HUES64 (cell line): ENCODE measurements at regions not wholly inside any gene's neighbourhood (a gene's known extent, or its start where the extent isn't known, plus 50 kb on each side); places are given as distances from the start of the nearest gene placed in this dataset.

Experiments
- H3K27ac ChIP-seq: 2 replicates; pipeline ENCODE4 v1.7.0; 2013; ENCODE audit warnings: low read depth, low read length, inconsistent platforms
- H3K27me3 ChIP-seq: 2 replicates; pipeline ENCODE4 v1.6.1; 2013; ENCODE audit warnings: mild to moderate bottlenecking, low read length; ENCODE audit not compliant: insufficient read depth
- H3K36me3 ChIP-seq: 2 replicates; pipeline ENCODE4 v1.6.1; 2013; ENCODE audit warnings: mild to moderate bottlenecking, low read length; ENCODE audit not compliant: insufficient read depth
- H3K4me1 ChIP-seq: 2 replicates; pipeline ENCODE4 v1.6.1; 2013; ENCODE audit warnings: mild to moderate bottlenecking, low read length, moderate library complexity; ENCODE audit not compliant: insufficient read depth
- H3K4me3 ChIP-seq: 2 replicates; pipeline ENCODE4 v1.5.1; 2013; ENCODE audit warnings: mild to moderate bottlenecking, low read length, moderate library complexity
- H3K9ac ChIP-seq: 2 replicates; pipeline ENCODE4 v1.6.1; 2013; ENCODE audit warnings: mild to moderate bottlenecking, low read depth, low read length
- H3K9me3 ChIP-seq: 2 replicates; pipeline ENCODE4 v1.6.1; 2013; ENCODE audit warnings: low read depth, low read length; ENCODE audit not compliant: insufficient read depth
- WGBS: fragments of 150-250, 120-280 bp; methylation state at CpG from one replicate; pipeline ENCODE4 v1.1.7; 2013; ENCODE audit warnings: missing lambda C conversion rate; 5-methylcytosine and 5-hydroxymethylcytosine counted together

DNA sequence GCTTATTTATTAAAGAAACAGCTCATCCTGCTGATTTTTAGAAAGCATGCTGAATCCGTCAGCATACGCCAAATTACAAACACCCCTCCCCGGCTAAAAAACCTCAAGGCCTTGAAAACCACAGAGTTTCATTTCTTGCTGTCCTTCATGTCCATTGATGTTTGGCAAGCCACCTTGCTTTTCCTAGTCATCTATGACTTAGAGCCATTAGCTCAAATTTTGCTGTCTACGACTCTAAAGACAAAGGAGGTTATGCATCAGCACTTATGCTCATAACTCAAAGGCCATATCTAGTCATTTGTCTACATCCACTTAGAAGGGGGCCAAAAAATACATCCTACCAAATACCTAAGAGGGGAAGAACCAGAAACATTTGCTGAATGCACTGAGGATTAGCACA, 925.1 kb downstream of the PCDH7 start:
- Histone ChIP-seq H3K36me3 (no peaks in the 10 kb centered on the region), H3K27ac (no peak overlapping the region), H3K27me3 (no peaks in the 10 kb centered on the region), H3K4me1 (no peaks in the 10 kb centered on the region), H3K9ac (no peak overlapping the region), H3K9me3 (no peaks in the 10 kb centered on the region), H3K4me3 (no peak overlapping the region)
- WGBS: 95% methylated on average over 4 of the region's 4 CpGs

GRCh38 chr4:31647786-31648185, 927.6 kb downstream of the PCDH7 start:
- Histone ChIP-seq H3K27me3 (no peaks in the 10 kb centered on the region), H3K4me3 (no peak overlapping the region), H3K36me3 (no peaks in the 10 kb centered on the region), H3K9me3 (no peaks in the 10 kb centered on the region), H3K9ac (no peak overlapping the region), H3K27ac (no peak overlapping the region), H3K4me1 (no peaks in the 10 kb centered on the region)
- 98% methylated on average over 1 of the region's 1 CpG for WGBS

DNA sequence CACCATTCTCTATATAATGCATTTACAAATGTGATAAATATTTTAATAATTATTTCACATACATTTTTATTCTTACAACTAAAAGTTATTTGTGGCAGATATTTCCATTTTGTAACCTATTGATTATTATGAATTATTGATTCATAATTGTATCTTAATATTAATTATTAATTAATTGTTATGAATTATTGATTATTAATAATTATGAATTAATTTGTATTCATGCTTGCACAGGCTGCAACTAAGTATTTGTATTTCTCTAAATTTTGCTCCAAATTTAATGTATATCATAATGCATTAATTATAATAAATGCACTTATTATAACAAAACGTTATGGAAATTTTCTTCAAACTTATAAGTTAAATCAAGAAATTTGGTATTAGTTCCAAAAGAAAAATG, 929.7 kb downstream of the PCDH7 start:
- Histone ChIP-seq H3K9me3 (no peaks in the 10 kb centered on the region), H3K27ac (no peak overlapping the region), H3K36me3 (no peaks in the 10 kb centered on the region), H3K4me1 (no peaks in the 10 kb centered on the region), H3K4me3 (no peak overlapping the region), H3K27me3 (no peaks in the 10 kb centered on the region), H3K9ac (no peak overlapping the region)
- no CpG with 5 or more reads among the region's 1 CpG for WGBS

- no CpG with 5 or more reads among the region's 1 CpG for WGBS
- H3K36me3 ChIP-seq: no peaks in the 10 kb centered on the region
- no peaks in the 10 kb centered on the region for H3K9me3 ChIP-seq
- H3K27me3 ChIP-seq: no peaks in the 10 kb centered on the region
- no peak overlapping the region for H3K27ac ChIP-seq
- no peak overlapping the region for H3K4me3 ChIP-seq
- no peak overlapping the region for H3K9ac ChIP-seq
- no peaks in the 10 kb centered on the region for H3K4me1 ChIP-seq
These were observed 931.4 kb downstream of the PCDH7 start for GRCh38 chr4:31651541-31651940.

- Histone ChIP-seq H3K4me1 (no peaks in the 10 kb centered on the region), H3K4me3 (no peak overlapping the region), H3K36me3 (no peaks in the 10 kb centered on the region), H3K27me3 (no peaks in the 10 kb centered on the region), H3K9ac (no peak overlapping the region), H3K27ac (no peak overlapping the region), H3K9me3 (no peaks in the 10 kb centered on the region)
These were observed 935.2 kb downstream of the PCDH7 start for GRCh38 chr4:31655328-31655727.

DNA sequence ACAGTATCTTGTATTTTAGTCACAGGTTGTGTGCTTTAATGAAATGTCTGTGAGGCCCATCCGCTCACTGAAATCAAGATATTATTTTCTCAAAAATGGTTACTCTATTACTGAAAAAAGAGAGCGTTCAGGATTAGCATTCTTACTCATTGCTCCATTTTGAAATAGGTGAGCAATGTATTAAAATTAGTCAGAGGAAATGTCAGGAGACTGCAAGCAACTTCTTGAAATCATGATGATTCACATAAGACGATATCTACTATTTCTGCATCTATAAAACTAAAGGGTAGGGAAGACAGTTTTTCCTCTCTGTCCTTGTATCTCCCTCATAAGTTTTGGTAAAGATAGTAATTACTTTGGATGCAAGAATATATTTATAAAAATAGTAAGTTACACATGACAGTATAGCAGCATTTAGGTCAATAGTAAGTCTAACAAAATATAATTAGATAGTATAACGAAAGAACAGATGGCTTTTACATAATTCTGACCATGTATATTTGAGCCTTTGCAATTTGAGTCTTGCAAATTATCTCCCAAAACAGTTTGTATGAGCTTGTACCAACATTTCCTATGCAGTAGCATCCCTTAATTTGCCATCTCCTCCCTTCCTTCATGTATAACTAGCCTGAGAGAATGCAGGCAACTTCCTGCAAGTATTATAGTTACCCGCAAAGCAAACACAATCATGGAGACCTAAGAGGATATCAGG, 937.8 kb downstream of the PCDH7 start:
- no peak overlapping the region for H3K27ac ChIP-seq
- H3K36me3 ChIP-seq: no peaks in the 10 kb centered on the region
- H3K9ac ChIP-seq: no peak overlapping the region
- WGBS: 92% methylated on average over 4 of the region's 5 CpGs
- no peak overlapping the region for H3K4me3 ChIP-seq
- H3K9me3 ChIP-seq: no peaks in the 10 kb centered on the region
- no peaks in the 10 kb centered on the region for H3K4me1 ChIP-seq
- no peaks in the 10 kb centered on the region for H3K27me3 ChIP-seq

DNA sequence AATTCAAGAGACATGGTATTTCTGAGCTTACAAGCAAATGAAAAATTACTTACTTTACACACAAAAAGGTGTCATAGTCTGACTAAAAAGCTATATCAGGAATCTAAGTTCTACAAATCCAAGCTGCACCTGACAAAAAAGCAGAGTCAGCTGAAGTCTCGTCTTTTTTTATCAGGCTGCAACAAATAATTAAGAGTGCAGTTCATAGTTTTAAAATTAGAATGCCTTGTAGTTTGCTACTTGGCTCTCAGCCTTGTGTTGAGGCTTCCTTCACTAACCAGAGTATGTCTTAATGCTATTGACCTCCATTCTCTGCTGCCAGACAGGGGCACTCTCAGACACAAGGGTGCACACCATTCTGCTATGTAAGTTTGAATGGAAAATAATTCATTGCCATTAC, 940.7 kb downstream of the PCDH7 start:
- Histone ChIP-seq H3K9ac (no peak overlapping the region), H3K27ac (no peak overlapping the region)
- 100% methylated on average over 1 of the region's 1 CpG for WGBS

GRCh38 chr4:31662951-31663350, 942.8 kb downstream of the PCDH7 start:
- H3K9me3 ChIP-seq: no peaks in the 10 kb centered on the region
- no peak overlapping the region for H3K9ac ChIP-seq
- WGBS: 77% methylated on average over 2 of the region's 2 CpGs
- no peaks in the 10 kb centered on the region for H3K4me1 ChIP-seq
- H3K36me3 ChIP-seq: no peaks in the 10 kb centered on the region
- no peak overlapping the region for H3K4me3 ChIP-seq
- H3K27ac ChIP-seq: no peak overlapping the region
- no peaks in the 10 kb centered on the region for H3K27me3 ChIP-seq

More for the DNA sequence above, 940.7 kb downstream of the PCDH7 start:
- Histone ChIP-seq H3K9me3 (no peaks in the 10 kb centered on the region), H3K36me3 (no peaks in the 10 kb centered on the region), H3K4me1 (no peaks in the 10 kb centered on the region), H3K27me3 (no peaks in the 10 kb centered on the region), H3K4me3 (no peak overlapping the region)

DNA sequence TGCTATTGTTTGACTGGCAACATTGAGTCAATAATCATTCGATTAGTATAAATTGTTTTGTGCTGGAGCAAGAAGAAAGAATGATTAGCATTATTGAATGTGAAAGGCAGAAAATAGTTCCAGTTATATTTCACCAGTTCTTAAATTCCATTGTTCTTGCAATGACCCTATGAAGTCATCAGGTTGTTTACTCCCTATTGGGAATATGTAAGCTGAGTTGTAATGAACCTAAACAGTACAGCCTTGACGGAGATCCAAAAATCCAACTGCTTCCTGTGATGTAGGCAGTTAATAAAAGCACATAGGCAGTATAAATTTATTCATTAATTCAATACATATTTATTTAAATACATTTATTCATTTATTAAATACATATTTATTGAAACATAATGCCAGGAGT, 947.5 kb downstream of the PCDH7 start:
- Histone ChIP-seq H3K9me3 (no peaks in the 10 kb centered on the region), H3K27me3 (no peaks in the 10 kb centered on the region), H3K36me3 (no peaks in the 10 kb centered on the region), H3K4me1 (no peaks in the 10 kb centered on the region), H3K27ac (no peak overlapping the region), H3K9ac (no peak overlapping the region), H3K4me3 (no peak overlapping the region)
- WGBS: 93% methylated on average over 1 of the region's 2 CpGs

DNA sequence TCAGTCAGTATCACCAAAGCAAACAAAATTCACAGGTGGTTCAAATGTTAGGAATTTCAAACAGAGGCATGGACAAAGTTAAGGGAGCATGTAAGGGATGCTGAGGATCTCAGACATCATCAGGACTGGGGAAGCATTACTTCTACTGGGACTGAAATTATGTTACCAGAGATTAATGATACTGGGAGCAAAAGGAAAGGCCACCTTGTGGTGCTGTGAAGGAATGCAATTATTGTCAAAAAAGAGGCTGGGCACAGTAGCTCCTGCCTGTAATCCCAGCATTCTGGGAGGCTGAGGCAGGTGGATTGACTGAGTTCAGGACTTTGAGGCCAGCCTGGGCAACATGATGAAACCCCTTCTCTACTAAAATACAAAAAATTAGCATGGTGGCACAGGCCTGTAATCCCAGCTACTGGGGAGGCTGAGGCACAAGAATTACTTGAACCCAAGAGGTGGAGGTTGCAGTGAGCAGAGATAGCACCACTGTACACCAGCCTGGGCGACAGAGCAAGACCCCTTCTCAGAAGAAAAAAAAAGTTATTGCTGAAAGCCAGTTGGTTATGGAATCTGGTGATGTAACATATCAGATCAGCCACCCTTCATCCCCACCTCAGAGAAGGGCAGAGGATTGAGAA, 954.3 kb downstream of the PCDH7 start:
- Histone ChIP-seq H3K36me3 (no peaks in the 10 kb centered on the region), H3K27me3 (no peaks in the 10 kb centered on the region), H3K9me3 (no peaks in the 10 kb centered on the region), H3K27ac (no peak overlapping the region), H3K4me1 (no peaks in the 10 kb centered on the region), H3K9ac (no peak overlapping the region), H3K4me3 (no peak overlapping the region)
- WGBS: 83% methylated on average over 1 of the region's 1 CpG

- Histone ChIP-seq H3K4me1 (no peaks in the 10 kb centered on the region), H3K27me3 (no peaks in the 10 kb centered on the region), H3K9me3 (no peaks in the 10 kb centered on the region), H3K9ac (no peak overlapping the region), H3K27ac (no peak overlapping the region), H3K36me3 (no peaks in the 10 kb centered on the region), H3K4me3 (no peak overlapping the region)
- no CpG with 5 or more reads among the region's 1 CpG for whole genome bisulfite sequencing
These were observed 958.2 kb downstream of the PCDH7 start for GRCh38 chr4:31678356-31678755.

DNA sequence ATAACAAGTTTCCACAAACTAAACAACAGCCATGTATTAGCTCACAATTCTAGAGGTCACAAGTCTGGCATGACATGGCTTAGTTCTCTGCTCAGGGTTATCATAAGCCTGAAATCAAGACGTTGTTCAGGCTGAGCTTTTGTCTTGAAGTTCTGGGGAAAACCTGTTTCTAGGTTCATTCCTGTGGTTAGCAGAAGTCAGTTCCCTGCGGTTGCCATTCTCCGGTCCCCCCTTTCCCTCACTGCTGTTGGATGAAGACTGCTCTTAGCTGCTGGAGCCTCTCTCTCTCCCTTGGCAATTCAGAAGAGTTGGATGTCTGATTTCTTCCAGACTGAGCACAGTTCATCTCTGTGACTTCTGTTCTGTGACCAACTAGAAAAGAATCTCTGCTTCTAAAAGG, 962.6 kb downstream of the PCDH7 start:
- Histone ChIP-seq H3K27ac (no peak overlapping the region), H3K27me3 (no peaks in the 10 kb centered on the region)
- 91% methylated on average over 3 of the region's 3 CpGs for WGBS

More for the DNA sequence above, 962.6 kb downstream of the PCDH7 start:
- H3K9ac ChIP-seq: no peak overlapping the region
- H3K4me1 ChIP-seq: no peaks in the 10 kb centered on the region
- no peaks in the 10 kb centered on the region for H3K36me3 ChIP-seq
- H3K9me3 ChIP-seq: no peaks in the 10 kb centered on the region
- H3K4me3 ChIP-seq: no peak overlapping the region
